HK-2 (cell line): ENCODE measurements at regions not wholly inside any gene's neighbourhood (a gene's known extent, or its start where the extent isn't known, plus 50 kb on each side); places are given as distances from the start of the nearest gene placed in this dataset.
"Not testable (repeated sequence)": the region's sequence is repeated elsewhere in the genome, so short reads cannot be mapped to it uniquely, and the experiment has no call there.

Experiments
- DNase-seq: peaks from one replicate; pipeline ENCODE4 v3.0.0-alpha.2; 2018; ENCODE audit not compliant: unreplicated experiment

DNA sequence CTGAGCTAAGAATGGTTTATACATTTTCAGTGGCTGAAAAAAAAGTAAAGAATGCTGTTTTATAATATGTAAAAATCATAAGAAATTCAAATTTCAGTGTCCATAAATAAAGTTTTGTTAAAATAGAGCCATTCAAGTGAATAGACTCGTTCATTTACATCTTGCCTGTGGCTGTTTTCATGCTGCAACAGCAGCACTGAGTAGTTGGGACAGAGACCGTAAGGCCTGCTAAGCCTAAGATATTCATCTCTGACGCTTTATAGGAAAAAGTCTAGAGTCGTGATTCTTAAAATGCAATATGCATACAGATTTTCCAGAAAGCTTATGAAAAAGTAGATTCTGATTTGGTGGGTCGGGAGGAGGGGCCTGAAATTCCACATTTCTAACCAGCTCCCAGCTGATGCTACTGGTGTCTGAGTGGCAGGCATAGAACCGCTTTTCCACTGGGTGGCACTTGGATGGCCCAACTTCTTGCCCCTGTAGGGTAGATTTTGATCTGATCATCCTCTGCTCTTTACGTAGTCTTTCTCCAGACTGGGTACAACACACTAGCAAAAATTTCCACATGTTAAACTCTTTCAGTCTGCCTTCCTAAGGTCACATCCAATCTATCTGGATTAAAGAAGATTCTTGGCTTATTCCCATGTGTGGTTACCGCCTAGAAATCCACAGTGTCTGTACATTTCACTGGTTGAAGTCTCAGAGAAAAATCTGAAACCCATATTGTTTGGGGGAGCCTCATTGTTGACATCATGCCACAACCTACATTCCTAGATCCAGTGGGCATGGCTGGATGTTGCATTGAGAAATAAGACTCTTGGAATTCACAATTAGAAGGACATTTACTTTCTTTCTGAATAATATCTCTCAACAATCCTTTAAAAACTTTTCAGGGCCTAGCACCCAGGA lies 151.2 kb downstream of the C12orf75 start:
- no peak for DNase-seq

DNA sequence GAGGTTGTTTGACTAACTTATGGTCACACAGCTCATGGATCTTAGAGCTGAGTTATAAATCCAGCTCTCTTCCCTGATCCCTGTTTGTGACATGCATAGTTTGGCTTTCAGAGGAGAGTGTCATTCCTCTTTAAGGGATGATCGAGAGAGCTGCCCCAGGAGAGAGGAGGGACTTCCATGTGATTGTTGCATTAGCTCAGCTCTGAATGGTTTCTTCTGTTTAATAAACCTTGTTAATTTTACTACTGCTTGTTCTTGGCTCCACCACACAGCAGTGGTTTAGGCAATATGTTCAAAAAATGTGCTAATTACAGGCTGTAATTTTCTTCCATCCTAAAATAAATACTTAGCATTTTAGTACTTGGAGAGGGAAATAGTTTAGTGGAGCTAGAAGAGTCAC lies 152.5 kb downstream of the C12orf75 start:
- DNase-seq: no peak

DNA sequence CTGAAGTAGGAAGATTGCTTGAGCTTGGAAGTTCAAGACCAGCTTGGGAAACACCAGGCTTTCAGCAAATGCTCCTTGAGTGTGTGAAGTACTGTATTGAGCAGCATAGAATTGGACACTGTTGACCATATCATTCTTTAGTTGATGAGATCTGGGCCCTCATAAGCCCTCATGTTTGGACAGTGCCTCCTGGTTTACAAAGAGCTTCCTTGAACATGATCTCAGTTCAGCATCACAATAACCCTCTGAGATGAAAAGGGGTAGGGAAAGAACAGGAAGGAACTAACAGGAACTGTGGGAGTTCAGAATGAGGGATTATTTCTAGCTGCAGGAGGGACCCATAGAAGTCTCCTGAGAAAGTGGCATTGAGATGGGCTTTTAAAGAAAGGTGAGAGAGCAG lies 153.2 kb downstream of the C12orf75 start:
- no peak for DNase-seq

DNA sequence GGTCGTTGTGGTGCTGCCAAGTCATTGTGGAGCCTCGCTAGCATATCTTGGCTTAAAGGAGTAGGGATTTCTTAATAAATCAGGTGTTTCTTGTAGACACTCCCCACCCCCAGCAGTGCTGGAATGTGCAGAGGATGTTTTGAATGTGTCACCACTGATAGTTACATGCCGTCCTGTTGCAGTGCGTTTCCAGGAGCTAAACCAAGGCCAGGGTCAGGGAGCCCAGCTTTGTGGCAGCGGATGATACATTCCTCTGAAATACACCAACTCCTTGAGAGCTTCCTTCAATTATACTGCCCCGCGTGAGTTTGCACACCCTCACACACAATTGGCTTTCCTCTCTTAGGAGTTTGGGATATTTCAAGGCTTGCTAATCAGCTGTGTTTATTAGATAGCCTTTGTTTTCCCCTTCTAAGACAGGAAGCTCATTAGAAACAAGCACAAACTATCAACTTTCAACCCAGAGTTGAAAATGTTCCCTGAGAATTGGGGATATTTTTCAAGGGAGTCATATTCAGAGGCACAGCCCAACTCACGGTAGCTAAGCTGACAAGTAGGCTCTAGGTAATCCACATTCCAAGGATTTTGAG lies 154.9 kb downstream of the C12orf75 start:
- peak; percentile 13 for DNase-seq

DNA sequence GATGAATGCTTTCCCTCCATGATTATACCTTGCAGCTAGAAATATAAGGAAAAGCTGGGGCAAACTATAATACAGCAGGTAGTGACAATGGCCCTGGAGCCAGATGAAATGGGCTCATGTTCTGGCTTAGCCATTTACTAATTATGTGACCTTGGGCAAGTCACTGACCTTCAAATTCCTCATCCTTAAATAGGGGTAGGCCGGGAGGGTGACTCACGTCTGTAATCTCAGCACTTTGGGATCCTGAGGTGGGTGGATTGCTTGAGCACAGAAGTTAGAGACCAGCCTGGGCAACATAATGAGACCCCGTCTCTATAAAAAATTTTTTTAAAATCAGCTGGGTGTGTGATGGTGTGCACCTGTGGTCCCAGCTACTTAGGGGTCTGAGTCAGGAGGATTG lies 155.4 kb downstream of the C12orf75 start:
- no peak for DNase-seq

DNA sequence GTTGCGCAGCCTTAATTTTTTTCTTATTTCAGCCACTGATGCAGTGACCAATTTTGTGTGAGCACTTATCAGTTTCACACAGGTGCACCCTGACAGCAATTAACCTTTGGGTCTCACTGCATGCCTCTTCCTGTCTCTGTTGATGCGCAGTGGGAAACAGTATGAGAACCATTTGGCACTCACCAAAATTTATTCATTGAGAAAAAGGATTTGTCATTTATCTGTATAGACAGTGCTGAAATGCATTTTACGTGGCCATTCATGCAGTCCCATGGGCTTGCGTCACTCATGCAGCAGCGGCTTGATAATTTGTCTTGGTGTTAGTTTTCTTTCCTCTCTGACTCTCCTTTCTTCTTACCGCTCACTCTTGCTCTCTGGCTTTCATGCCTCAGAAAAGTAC lies 157.5 kb downstream of the C12orf75 start:
- no peak for DNase-seq

DNA sequence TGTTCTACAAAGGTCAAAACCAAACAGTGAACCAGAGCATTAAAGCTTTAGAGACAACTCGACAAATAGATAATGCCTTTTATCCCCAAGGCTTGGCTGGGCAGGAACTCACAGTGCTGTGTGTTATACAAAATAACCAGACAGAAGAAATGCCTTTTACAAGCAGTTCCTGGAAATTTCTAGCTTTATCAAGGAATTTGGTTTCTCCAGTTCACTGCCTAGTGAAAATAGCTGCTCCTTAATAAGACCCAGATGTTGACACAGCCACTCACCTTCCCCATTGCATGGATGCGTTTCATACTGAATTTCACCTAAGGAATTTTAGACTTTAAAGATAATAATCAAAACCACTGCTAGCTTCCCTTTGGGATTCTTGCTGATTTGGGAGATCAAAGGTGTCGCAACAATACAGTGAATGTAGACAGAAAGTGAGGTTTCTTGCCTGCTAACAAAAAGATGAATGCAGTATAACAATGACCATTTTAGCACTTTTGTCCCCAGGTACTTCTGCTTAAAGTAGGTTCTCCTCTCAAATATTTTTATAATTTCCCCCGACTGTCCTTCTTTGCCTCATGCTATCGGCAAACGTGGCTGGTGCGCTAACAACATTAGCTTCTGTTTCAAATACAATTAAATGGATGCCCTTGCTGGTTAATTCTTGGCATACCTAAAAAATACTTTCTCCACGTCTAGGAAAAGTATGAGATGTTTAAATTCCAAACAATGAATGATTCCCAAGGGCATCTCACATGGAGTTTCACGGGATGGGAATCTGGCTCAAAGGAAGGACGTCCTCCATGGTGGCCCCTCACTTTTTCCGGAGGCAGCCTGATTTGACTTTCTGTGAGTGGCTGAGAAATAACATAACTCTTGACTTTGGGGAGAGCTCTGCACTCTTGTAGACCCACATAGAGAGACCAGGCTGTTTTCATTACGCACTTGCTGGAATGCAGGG lies 162.4 kb downstream of the C12orf75 start:
- no peak for DNase-seq

DNA sequence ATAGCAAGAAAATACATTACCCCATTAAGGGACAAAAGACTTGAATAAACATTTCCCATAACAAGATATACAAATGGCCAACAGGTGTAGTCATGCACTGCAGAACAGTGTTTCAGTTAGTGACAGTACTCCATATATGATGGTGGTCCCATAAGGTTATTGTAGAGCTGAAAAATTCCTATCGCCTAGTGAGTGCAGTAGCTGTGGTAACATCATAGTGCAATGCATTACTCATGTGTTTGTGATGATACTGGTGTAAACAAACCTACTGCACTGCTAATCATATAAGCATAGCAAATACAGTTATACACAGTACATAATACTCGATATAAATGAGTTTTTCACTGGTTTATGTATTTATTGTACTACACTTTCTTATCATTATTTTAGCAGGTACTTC lies 168.7 kb downstream of the C12orf75 start:
- DNase-seq: no peak

DNA sequence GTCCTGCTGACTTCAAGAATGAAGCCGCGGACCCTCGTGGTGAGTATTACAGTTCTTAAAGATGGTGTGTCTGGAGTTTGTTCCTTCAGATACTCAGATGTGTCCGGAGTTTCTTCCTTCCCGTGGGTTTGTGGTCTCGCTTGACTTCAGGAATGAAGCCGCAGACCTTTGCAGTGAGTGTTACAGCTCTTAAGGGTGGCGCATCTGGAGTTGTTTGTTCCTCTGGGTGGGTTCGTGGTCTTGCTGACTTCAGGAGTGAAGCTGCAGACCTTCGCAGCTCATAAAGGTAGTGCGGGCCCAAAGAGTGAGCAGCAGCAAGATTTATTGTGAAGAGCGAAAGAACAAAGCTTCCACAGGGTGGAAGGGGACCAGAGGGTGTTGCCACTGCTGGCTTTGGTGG lies 170.2 kb downstream of the C12orf75 start:
- not testable (repeated sequence) for DNase-seq

DNA sequence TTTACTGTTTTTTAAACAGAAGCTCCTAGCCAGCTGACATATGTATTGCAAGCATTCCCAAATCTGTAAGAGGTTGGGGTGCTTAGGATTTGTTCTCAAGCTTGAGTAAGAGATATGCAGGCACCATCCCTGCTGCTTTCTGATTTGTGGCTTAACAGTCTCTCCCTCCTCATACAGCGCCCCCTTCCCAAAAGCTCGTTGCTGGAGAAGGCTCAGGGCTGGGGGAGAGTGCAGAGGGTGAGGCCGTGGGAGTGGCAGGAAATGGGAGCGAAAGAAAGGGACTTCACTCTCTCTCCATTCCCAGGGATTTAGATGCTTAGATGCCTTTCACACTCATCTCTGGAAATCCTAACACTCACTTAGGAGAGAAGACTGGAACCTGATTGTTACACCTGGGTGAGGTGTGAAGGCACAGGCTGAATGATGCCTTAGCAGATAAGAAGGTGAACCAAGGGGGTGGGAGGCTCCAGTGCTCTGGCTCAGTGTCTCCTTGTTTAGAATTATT lies 172.0 kb downstream of the C12orf75 start:
- DNase-seq: no peak

DNA sequence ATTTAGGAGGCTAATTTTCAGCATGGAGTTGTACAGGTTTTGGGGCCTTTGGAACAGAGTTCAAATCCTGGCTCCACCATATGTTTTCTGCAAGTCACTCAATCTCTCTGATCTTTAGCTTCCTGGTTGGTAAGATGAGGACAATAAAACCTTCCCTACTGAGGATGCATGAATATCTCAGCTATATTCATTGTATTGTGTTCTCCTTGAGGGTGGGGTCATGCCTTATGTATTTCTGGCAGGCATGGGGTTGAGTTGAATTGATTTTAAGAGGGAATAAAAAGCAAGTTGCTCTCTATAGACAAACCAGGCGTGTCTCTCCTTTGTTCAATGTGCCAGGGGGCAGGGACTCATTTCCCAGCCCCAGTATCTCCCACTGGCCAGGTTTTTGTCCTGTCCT lies 173.1 kb downstream of the C12orf75 start:
- DNase-seq: no peak

DNA sequence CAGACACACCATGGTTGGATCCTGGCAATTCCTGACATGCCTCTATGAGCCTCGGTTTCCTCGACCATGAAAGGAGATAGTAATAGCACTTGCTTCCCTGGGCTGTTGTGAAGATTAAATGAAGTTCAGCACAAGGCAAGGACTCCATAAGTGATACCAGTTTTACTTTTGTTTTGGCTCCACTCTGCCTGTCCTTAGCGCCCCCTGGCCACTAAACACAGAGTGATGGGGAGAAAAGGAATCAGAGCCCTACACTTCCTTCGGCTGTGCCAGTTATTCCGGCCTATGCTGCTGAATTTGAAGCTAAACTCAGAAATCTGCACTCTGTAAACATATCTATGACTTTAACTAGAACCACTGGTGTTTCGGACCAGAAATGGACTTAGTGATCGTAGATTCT lies 173.8 kb downstream of the C12orf75 start:
- no peak for DNase-seq

DNA sequence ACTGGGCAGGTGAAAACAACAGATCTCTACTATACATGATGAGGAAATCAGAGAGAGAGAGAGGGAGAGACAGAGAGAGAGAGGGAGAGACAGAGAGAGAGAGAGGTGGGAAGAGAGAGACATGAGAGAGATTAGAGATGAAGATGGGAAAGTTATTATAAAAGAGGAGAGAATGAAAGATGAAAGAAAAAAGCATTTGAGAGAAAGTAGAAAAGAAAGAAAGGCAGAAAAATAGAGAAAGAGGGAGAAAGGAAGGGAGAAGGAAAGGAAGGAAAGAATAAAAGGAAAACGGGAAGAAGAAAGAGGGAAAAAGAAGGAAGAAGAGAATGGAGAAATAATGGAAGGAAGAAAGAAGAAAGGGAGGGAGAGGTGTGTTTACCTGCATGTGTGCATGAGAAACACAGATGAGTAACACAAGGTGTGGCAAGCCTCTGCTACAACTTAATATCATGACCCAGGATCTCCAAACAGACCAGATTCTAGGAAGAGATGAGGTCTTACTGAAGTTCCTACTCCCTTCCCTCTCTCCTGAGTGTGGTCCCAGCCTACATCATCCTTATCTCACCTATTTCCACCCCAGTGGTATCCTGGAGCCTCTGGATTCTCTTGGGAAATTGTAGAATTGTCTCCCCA lies 176.3 kb downstream of the C12orf75 start:
- DNase-seq: no peak

DNA sequence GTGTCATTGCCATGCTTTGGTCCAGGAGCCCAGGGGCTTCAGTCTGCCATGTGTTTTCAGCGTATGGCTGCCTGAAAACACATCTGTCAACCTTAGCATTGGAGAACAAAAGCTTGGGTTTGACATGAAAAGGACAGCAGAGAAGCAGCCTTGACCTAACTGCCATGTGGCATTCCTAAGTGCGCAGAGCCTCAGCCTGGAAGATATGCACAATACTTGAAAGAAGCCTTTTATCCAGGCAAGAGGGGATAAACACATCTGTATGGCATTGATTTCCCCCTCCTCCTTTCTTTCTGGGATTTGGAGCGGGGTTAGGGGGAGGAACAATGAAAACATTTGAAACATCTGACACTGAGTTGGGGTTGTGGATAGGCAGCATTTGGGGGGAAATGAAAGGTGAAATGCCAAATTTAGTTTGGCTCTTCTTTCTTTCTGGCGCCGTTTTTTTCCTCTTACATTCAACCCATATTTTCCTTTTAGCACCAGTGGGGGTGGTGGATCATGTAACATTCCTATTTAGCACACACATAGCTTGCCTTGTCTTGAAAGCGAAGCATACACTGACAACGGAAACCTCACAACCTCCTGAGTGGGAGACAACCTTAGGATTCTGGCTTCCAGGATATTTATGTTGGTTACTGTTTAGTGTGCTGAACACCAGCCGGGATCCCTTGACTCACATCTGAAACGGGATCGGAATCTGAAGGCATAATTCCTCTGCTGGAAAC lies 177.0 kb downstream of the C12orf75 start:
- no peak for DNase-seq

DNA sequence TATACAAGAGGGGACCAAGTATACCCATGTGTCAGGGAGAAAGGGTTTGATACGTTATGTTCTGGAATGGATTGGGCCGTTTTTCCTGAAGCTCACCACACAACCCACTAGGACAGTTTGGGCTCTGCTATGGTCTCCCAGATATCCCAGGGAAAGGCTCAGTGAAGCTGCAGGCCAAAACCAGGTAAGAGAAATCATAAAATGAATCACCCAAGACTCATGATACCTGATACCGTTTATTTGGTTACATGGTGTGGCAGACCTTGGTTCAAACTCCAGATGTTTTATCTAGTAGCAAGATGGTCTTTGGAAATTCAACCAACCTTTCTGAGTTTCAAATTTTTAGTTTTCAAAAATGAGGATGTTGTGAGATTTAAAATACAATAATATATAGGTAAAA lies 177.6 kb downstream of the C12orf75 start:
- no peak for DNase-seq

DNA sequence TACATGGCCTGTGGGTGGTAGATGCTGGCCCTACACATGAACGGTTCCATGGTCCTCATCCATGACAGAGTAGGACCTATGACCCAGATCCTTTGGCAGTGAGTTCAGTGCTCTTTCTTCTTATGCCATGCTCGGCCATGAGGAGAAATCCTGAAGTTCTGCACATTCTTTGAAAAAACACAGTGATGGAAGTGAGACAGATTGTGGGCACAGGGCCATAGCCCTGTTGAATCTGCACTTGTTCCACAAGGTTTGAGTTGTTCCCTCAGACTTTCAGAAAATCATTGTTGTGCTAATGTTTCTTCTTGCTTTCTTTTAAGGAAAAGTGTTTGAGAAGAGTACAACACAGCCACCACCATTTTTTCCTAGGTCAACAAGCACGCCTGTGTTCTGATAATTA lies 180.0 kb downstream of the C12orf75 start:
- DNase-seq: no peak

DNA sequence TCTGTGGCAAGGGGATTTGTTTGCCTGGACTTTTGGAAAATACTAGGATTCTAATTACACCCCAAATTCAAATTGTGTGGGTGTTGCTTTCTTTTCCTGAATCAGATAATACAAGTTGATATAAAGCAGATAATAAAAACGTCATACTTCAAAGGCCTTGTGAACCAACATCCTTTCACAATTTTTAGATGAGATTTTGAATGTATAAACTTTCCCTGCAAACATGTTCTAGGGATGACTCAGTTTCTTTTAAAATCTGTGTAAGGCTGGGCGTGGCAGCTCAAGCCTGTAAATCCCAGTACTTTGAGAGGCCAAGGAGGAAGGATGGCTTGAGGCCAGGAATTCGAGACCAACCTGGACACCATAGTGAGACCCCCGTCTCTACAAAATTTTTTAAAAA lies 182.4 kb downstream of the C12orf75 start:
- not testable (repeated sequence) for DNase-seq

DNA sequence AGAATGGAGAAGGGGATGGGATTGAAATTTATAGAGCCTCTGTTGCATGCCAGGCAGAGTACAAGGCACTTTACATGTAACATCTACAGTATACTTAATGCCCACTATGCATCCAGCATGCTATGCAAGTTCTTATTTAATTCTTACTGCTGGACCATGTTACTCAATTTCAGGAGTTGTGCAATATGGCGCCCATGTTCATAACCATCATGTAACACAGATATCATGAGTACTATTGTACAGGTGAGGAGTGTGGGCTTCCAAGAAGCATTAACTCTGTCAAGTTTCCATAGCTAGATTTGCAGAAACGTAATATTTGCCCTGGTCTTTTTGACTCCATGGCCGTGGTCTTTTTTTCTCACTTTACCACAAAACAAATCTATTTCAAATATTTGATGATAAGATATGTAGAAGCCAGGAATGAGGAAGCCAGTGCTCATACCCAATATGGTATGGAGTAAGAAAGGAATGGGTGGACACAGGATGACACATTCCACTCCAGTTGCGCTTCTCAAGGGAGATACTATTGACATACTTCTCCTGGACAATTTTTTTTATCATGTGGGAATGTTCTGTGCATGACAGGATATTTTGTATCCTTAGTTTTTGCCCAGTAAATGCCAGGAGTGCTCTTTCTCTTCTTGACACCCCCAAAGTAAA lies 191.8 kb downstream of the C12orf75 start:
- DNase-seq: no peak

DNA sequence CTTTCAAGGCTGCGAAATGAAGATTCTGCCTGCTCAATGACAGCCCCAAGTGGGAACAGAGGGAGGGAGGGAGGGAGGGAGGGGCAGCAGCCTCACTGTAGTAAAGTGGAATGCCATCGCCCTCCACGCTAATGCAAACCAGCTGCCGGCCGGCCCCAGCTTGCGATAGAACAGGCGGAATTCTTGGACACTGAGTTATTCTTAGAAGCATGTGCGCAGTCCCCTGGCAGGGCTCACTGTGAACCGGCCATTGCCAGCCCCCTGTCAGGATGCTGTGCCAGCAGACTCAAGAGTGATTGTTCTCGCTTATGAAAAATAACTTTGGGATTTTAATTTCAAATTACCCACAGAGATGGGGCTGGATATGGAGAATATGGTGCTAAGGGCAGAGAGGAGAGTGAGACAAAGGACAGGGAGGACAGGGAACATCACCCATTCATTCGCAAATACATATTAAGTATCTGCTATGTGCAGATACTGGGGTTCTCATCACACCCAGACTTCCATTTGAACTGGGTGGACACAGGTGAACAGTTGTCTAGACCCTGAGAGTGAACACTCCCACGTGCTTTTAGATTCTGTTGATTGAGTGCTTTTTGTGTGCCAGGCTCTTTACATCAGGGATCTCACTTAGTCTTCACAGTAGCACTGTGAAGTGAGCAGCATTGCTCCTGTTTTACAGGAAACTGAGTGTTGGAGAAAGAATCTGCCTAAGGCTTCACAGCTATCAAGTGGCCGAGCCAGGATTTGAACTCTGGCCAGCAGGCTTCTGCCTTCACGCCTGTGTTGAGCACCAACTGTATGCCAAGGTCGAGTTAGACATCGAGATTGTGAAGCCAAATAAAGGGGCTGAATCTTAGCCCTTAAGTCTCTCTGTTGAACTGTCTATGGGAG lies 192.9 kb downstream of the C12orf75 start:
- no peak for DNase-seq
